GM23338 (cell line): ENCODE measurements at regions not wholly inside any gene's neighbourhood (a gene's known extent, or its start where the extent isn't known, plus 50 kb on each side); places are given as distances from the start of the nearest gene placed in this dataset.

Source experiments
- ATAC-seq: fragments of 200-7000 bp; cut with Tn5 transposase; 3 replicates; pipeline ENCODE4 v1.9.1; 2020
- DNase-seq: peaks from one replicate; pipeline ENCODE4 v3.0.0-alpha.2; 2015; ENCODE audit warnings: low spot score
- H2AFZ ChIP-seq: fragments of 200-600 bp; sonication (generic); 2 replicates; pipeline ENCODE4 v1.8.0; 2016; ENCODE audit warnings: antibody characterized with exemption, mild to moderate bottlenecking, moderate library complexity
- H3F3A ChIP-seq: fragments of 200-600 bp; sonication (generic); replicated peaks from 2 replicates; pipeline ENCODE4 v1.8.0; 2017; ENCODE audit warnings: antibody characterized with exemption, mixed run types, low read depth
- H3K27ac ChIP-seq: fragments of 200-600 bp; sonication (generic); 2 replicates; pipeline ENCODE4 v1.6.1; 2016; ENCODE audit warnings: low read depth
- H3K27me3 ChIP-seq: fragments of 200-600 bp; sonication (generic); 2 replicates; pipeline ENCODE4 v1.8.0; 2016; ENCODE audit warnings: mild to moderate bottlenecking, mixed run types, moderate library complexity; ENCODE audit not compliant: insufficient read depth
- H3K36me3 ChIP-seq: fragments of 200-600 bp; sonication (generic); 2 replicates; pipeline ENCODE4 v1.8.0; 2016; ENCODE audit warnings: mild to moderate bottlenecking; ENCODE audit not compliant: insufficient read depth
- H3K4me1 ChIP-seq: fragments of 200-600 bp; sonication (generic); 2 replicates; pipeline ENCODE4 v1.8.0; 2016; ENCODE audit warnings: mild to moderate bottlenecking, moderate library complexity; ENCODE audit not compliant: insufficient read depth
- H3K4me2 ChIP-seq: fragments of 200-600 bp; sonication (generic); 2 replicates; pipeline ENCODE4 v1.7.1; 2017; ENCODE audit warnings: mixed run types
- H3K4me3 ChIP-seq: fragments of 200-600 bp; sonication (generic); 2 replicates; pipeline ENCODE4 v1.6.1; 2016; ENCODE audit warnings: mixed run types
- H3K79me2 ChIP-seq: fragments of 200-600 bp; sonication (generic); replicated peaks from 2 replicates; pipeline ENCODE4 v1.8.0; 2017; ENCODE audit warnings: mild to moderate bottlenecking; ENCODE audit not compliant: insufficient read depth
- H3K9me2 ChIP-seq: fragments of 200-600 bp; sonication (generic); 2 replicates; pipeline ENCODE4 v1.8.0; 2017; ENCODE audit not compliant: insufficient read depth
- H4K20me1 ChIP-seq: fragments of 200-600 bp; sonication (generic); replicated peaks from 2 replicates; pipeline ENCODE4 v1.8.0; 2017; ENCODE audit warnings: mild to moderate bottlenecking; ENCODE audit not compliant: insufficient read depth
- H3K27ac Mint-ChIP-seq: 2 replicates; pipeline ENCODE4 v1.8.0; 2020; ENCODE audit warnings: inconsistent platforms, mild to moderate bottlenecking, moderate library complexity, mixed read lengths
- H3K27me3 Mint-ChIP-seq: 3 replicates; pipeline ENCODE4 v1.8.0; 2022; ENCODE audit warnings: low read depth, mild to moderate bottlenecking, moderate library complexity, mixed read lengths, inconsistent platforms; ENCODE audit not compliant: insufficient read depth, poor library complexity
- H3K36me3 Mint-ChIP-seq: 3 replicates; pipeline ENCODE4 v1.8.0; 2021; ENCODE audit warnings: low read depth, mild to moderate bottlenecking, inconsistent platforms, moderate library complexity, mixed read lengths
- H3K4me1 Mint-ChIP-seq: 3 replicates; pipeline ENCODE4 v1.8.0; 2020; ENCODE audit warnings: mild to moderate bottlenecking, inconsistent platforms, mixed read lengths
- H3K4me3 Mint-ChIP-seq: 3 replicates; pipeline ENCODE4 v1.8.0; 2021; ENCODE audit warnings: moderate library complexity, mild to moderate bottlenecking, inconsistent platforms, mixed read lengths
- H3K9me3 Mint-ChIP-seq: 3 replicates; pipeline ENCODE4 v1.8.0; 2020; ENCODE audit warnings: moderate library complexity, mild to moderate bottlenecking, inconsistent platforms, mixed read lengths
- CREB1 ChIP-seq: fragments of 250-450 bp; sonication (Bioruptor Pico); IDR thresholded peaks from 2 replicates; pipeline ENCODE4 v1.5.0; 2020; ENCODE audit warnings: low read depth, mild to moderate bottlenecking, moderate library complexity
- CTCF ChIP-seq, 2 experiments: fragments of 200-600 bp in 1 of 2; sonication (generic) in 1 of 2; conservative IDR thresholded peaks; 2 replicates each; pipeline versions ENCODE4 v1.5.1 to v1.6.1; 2016 to 2017; ENCODE audit warnings: antibody characterized with exemption in 2 of 2, low read depth in 2 of 2, mild to moderate bottlenecking in 2 of 2, moderate library complexity in 1 of 2
- EZH2 ChIP-seq: fragments of 200-600 bp; sonication (generic); IDR thresholded peaks from one replicate; pipeline ENCODE4 v1.8.0; 2017; ENCODE audit warnings: antibody characterized with exemption, mild to moderate bottlenecking, low read depth; ENCODE audit not compliant: unreplicated experiment
- EZH2phosphoT487 ChIP-seq: fragments of 200-600 bp; sonication (generic); IDR thresholded peaks from one replicate; pipeline ENCODE4 v1.8.1; 2018; ENCODE audit warnings: antibody characterized with exemption; ENCODE audit not compliant: unreplicated experiment
- JUNB ChIP-seq: IDR thresholded peaks from one replicate; pipeline ENCODE4 v1.6.1; 2016; ENCODE audit warnings: antibody characterized with exemption; ENCODE audit not compliant: unreplicated experiment
- NANOG ChIP-seq: IDR thresholded peaks from 2 replicates; pipeline ENCODE4 v1.6.1; 2016; ENCODE audit warnings: antibody characterized with exemption, borderline replicate concordance
- POLR2AphosphoS5 ChIP-seq: IDR thresholded peaks from 2 replicates; pipeline ENCODE4 v1.6.1; 2016; ENCODE audit warnings: antibody characterized with exemption, low read depth
- REST ChIP-seq: IDR thresholded peaks from one replicate; pipeline ENCODE4 v1.6.1; 2018; ENCODE audit warnings: antibody characterized with exemption; ENCODE audit not compliant: unreplicated experiment
- STAT1 ChIP-seq: IDR thresholded peaks from one replicate; pipeline ENCODE4 v1.6.1; 2016; ENCODE audit warnings: antibody characterized with exemption; ENCODE audit not compliant: unreplicated experiment
- ZNF114 ChIP-seq: fragments of 250-450 bp; sonication (Bioruptor Pico); IDR thresholded peaks from 2 replicates; pipeline ENCODE4 v1.5.0; 2020; ENCODE audit warnings: mild to moderate bottlenecking, moderate library complexity
- ZNF331 ChIP-seq: fragments of 250-450 bp; sonication (Bioruptor Pico); IDR thresholded peaks from 2 replicates; pipeline ENCODE4 v1.5.0; 2020; ENCODE audit warnings: low read depth, mild to moderate bottlenecking, moderate library complexity
- TF ChIP-seq, protein P1 (sequence below): IDR thresholded peaks from 2 replicates; pipeline ENCODE4 v1.6.1; 2016; ENCODE audit warnings: antibody characterized with exemption

DNA sequence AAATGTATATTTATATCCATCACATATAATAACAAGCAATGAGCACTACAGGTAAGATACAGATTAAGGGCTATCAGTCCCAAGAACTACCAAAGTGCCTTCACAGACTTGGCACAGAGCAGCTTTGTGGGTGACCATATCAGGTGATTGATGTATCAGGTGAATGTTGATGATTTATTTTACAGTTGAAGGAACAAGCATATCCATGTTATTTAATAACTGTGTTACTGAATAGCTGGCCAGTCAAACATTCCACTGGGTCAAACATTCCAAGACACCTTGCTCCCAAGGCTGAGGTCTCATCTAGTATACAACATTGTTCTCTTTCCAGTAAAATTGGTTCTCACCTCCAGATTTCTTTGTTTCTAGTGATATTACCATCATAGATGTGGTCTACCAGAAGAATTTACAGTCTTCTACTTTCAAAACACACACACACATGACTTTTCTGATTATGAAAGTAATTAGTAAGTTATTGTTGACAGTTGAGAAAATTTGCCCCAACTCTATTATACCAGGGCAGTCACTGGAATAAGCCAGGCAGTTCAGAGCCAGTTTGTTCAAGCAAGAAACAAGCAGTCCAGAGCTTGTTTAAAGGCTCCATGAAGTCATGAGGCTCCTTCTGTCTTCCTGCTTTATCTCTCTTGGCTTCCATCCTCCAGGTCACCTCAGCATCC, 68.2 kb downstream of the ELAPOR2 start (continued):
- no peak for TF ChIP-seq REST
- TF ChIP-seq ZNF331 (CRISPR knock-in tag): no peak
- TF ChIP-seq ZNF114 (CRISPR knock-in tag): no peak
- TF ChIP-seq, protein P1, sequence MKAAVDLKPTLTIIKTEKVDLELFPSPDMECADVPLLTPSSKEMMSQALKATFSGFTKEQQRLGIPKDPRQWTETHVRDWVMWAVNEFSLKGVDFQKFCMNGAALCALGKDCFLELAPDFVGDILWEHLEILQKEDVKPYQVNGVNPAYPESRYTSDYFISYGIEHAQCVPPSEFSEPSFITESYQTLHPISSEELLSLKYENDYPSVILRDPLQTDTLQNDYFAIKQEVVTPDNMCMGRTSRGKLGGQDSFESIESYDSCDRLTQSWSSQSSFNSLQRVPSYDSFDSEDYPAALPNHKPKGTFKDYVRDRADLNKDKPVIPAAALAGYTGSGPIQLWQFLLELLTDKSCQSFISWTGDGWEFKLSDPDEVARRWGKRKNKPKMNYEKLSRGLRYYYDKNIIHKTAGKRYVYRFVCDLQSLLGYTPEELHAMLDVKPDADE: no peak
- no peak for TF ChIP-seq POLR2AphosphoS5
- no peak for TF ChIP-seq STAT1
- no peak for TF ChIP-seq JUNB
- no peak for TF ChIP-seq CREB1
- TF ChIP-seq EZH2phosphoT487: no peak
- TF ChIP-seq CTCF (conservative IDR thresholded peaks at IDR 0.05; ENCODE audit: low read depth in 2 of 2): no peak
- TF ChIP-seq NANOG: no peak
- TF ChIP-seq EZH2: no peak

GRCh38 chr7:86989407-86989806, 70.0 kb downstream of the ELAPOR2 start:
- H3K27me3 ChIP-seq: no peaks in the 10 kb centered on the region
- no peaks in the 10 kb centered on the region for H3K36me3 ChIP-seq
- Mint-ChIP-seq H3K36me3 (peaks cover 23% of the 10 kb centered on the region; the same call in 2 of the 3 replicates), H3K27ac (no peak overlapping the region), H3K9me3 (peaks cover 25% of the 10 kb centered on the region), H3K27me3 (peaks cover 2% of the 10 kb centered on the region), H3K4me3 (no peak overlapping the region), H3K4me1 (no peaks in the 10 kb centered on the region)
- H3K4me2 ChIP-seq: no peak overlapping the region
- H3K27ac ChIP-seq: no peak overlapping the region
- H2AFZ ChIP-seq: no peak overlapping the region
- ATAC-seq (no peak), DNase-seq (no peak)
- H3K79me2 ChIP-seq: peaks cover 97% of the 10 kb centered on the region
- H3F3A ChIP-seq: no peaks in the 10 kb centered on the region
- no peaks in the 10 kb centered on the region for H4K20me1 ChIP-seq
- H3K4me3 ChIP-seq: no peak overlapping the region
- H3K4me1 ChIP-seq: no peaks in the 10 kb centered on the region
- no peaks in the 10 kb centered on the region for H3K9me2 ChIP-seq
- TF ChIP-seq REST: no peak
